Fibroblast of pulmonary artery (primary cell): ENCODE measurements at regions not wholly inside any gene's neighbourhood (a gene's known extent, or its start where the extent isn't known, plus 50 kb on each side); places are given as distances from the start of the nearest gene placed in this dataset.

ENCODE experiments used
- DNase-seq: peaks from one replicate; pipeline ENCODE4 v3.0.0-alpha.2; 2010; ENCODE audit warnings: low read depth
- H3K4me3 ChIP-seq: replicated peaks from 2 replicates; pipeline ENCODE4 v1.5.1; 2011; ENCODE audit warnings: low read depth, mild to moderate bottlenecking, control low read depth, low read length, moderate library complexity
- TF ChIP-seq, protein P1 (sequence below): IDR thresholded peaks from 2 replicates; pipeline ENCODE4 v1.5.1; 2011; ENCODE audit warnings: mild to moderate bottlenecking, control low read depth, low read length, inconsistent platforms; ENCODE audit errors: missing control alignments

DNA sequence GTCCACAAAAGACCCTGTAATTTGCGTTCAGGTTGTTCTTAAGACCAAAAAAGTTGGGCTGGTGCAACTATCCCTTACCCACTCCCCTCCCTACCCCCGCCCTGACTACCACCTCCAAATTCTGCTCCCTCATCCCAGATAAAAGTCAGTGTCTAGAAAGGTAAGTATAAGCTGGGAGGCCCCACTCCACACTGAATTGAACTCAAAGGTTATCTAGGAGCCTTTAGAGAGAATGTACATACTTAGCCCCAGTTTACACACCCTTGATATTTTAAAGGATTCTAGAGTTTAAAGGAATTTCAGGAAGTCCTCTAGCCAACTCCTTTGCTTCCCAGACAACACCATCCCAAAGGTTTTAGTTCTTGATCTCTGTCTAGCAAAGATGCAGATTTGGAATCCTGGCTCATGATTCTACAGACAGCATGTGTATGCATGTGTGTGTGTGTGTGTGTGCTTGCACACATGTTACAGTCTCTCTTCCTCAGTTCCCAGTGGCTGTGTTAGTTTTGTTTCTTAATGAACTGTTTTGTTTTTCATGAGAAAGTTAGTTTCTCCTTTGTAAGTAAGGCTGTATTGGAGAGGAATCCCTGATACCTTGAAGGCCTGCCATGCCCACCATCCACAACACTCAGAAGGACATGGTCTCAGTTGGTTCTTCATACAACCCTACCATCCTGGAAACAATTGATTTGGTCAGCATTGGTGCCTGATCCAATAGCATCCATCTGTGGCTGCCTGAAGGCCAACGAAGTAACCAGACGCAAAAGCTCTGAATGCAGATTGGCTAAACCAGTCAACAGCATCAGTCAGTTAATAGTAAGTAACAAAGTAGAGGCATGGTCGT lies 281.3 kb downstream of the SOX9 start:
- no peak for DNase-seq
- TF ChIP-seq, protein P1, sequence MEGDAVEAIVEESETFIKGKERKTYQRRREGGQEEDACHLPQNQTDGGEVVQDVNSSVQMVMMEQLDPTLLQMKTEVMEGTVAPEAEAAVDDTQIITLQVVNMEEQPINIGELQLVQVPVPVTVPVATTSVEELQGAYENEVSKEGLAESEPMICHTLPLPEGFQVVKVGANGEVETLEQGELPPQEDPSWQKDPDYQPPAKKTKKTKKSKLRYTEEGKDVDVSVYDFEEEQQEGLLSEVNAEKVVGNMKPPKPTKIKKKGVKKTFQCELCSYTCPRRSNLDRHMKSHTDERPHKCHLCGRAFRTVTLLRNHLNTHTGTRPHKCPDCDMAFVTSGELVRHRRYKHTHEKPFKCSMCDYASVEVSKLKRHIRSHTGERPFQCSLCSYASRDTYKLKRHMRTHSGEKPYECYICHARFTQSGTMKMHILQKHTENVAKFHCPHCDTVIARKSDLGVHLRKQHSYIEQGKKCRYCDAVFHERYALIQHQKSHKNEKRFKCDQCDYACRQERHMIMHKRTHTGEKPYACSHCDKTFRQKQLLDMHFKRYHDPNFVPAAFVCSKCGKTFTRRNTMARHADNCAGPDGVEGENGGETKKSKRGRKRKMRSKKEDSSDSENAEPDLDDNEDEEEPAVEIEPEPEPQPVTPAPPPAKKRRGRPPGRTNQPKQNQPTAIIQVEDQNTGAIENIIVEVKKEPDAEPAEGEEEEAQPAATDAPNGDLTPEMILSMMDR: no peak
- H3K4me3 ChIP-seq: no peak overlapping the region

DNA sequence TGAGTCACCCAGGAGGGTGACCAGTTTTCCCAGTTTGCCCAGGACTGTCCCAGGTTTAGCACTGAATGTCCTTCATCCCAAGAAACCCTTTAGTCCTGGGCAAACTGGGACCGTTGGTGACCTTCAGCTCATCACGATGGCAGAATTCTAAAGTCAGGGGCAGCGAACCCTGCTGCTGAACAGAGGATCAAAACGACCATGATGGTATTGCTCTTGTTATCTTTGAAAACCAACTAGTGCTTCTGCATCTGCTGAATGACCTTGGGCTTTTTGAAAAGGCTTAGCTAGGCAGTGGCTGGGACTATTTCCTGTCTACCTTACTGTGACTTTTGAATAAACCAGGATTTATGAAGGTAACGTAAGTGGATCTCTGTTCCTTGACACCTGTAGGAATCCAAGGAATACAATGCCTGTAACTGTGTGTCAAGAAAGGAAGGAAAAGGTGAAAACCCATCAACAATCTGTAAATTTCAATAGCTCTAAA lies 281.9 kb downstream of the SOX9 start:
- no peak overlapping the region for H3K4me3 ChIP-seq
- TF ChIP-seq, protein P1: no peak
- no peak for DNase-seq

DNA sequence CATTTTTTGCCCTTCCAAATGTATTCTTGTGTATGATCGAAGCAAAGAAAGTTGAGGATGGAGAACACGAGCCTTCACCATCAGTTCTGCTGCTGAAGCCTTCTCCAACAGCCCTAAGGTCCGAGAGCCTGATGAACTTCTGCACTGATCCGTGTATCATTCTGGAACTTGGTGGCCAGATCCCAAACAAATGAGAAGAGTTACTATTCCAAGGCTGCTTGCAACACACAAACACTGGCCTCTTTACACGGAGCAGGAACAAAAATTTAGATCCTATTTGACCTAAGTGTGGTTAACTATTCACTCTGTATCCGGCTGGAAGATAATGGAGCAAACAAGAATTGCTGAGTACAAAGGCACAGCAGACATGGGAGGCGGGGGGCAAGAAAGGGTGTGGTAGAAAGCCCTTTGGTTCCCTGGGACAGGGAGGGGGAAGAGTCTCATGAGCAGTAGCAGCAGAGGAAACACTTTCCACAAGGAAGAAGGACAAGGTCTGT lies 282.9 kb downstream of the SOX9 start:
- DNase-seq: no peak
- no peak overlapping the region for H3K4me3 ChIP-seq
- TF ChIP-seq, protein P1: no peak

DNA sequence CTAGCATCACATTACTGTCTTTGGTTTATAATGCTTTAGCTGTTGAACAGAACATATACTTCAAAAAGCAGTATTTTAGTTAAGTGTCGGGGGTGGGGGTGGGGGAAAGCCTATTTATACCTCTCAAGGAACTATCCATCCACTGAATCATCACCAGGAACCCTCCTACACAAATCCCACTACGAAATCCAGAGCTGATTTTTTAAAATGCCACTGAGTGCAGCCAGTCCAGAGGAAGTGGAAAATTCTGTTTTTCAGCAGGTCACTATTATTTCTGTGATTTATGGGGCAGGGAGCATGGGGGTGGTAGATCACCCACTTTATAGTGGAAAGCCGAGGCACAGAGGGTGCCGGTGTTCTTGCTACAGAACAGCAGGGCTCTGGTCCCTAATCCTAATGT lies 284.1 kb downstream of the SOX9 start:
- no peak overlapping the region for H3K4me3 ChIP-seq
- peak; percentile 63 for DNase-seq
- TF ChIP-seq, protein P1: no peak

DNA sequence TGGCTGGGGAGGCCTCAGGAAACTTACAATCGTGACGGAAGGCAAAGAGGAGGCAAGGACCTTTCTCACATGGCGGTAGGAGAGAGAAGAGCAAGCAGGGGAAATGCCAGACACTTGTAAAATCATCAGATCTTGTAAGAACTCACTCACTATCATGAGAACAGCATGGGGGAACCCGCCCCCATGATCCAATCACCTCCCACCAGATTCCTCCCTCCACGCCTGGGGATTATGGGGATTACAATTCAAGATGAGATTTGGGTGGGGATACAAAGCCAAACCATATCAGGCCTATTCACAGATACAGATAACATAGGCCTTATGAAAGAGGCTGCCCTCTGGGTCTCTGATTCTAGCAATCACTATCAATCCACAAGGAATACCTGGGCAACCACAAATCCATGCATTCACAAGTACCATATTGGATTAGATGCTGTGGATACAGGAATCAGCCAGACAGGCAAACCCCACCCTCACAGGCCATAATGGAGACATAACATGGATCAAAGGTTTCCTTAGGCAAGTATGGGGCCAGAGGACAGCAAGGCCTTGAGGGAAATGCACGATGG lies 284.9 kb downstream of the SOX9 start:
- TF ChIP-seq, protein P1: no peak

DNA sequence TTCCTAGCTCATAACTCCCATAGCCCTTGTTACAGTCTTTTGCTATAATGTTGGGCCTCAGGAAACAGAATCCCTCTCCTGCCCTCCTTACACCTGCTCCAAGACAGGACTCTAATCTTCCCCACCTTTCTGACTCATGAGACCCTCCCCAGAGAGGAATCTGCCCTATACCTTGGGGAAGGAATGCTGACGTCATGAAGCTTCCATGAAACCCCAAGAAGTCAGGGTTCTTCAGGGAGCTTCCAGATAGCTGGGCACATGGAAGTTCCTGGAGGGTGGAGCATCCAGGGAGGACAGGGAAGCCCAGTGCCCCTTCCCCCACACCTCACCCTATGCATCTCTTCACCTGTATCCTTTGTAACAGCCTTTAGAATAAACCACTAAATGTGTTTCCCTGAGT lies 285.7 kb downstream of the SOX9 start:
- no peak for DNase-seq
- H3K4me3 ChIP-seq: no peak overlapping the region
- TF ChIP-seq, protein P1: no peak

More for the DNA sequence above, 284.9 kb downstream of the SOX9 start:
- DNase-seq: no peak
- H3K4me3 ChIP-seq: no peak overlapping the region
